Amniotic epithelial cell (primary cell): ENCODE measurements at regions not wholly inside any gene's neighbourhood (a gene's known extent, or its start where the extent isn't known, plus 50 kb on each side); places are given as distances from the start of the nearest gene placed in this dataset.
"Not testable (repeated sequence)": the region's sequence is repeated elsewhere in the genome, so short reads cannot be mapped to it uniquely, and the experiment has no call there.

Source experiments
- DNase-seq: peaks from one replicate; pipeline ENCODE4 v3.0.0-alpha.2; 2010; ENCODE audit warnings: low read depth

GRCh38 chr12:126282691-126283090 is 1217.5 kb downstream of the AACS start:
- no peak for DNase-seq

- no peak for DNase-seq
Observed at GRCh38 chr12:126286203-126286602, 1221.0 kb downstream of the AACS start.

DNA sequence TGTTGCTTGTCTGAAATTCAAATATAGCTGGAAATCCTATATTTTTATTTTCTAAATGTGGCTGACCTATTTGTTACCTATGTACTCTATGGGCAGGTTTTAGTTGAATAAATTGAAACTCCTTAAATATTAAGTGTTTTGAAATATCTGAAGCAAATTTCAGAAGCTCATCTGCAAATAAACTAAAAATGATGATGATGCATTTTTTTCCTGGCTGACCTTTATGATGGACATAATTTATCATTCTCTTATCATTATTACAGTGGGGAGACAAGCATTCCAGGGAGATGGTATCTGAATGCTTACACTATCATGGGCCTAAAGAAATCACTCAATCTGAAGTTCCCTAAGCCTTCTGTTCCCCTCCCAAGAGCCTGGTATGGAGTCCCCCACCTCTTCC is 1225.2 kb downstream of the AACS start:
- DNase-seq: no peak

DNA sequence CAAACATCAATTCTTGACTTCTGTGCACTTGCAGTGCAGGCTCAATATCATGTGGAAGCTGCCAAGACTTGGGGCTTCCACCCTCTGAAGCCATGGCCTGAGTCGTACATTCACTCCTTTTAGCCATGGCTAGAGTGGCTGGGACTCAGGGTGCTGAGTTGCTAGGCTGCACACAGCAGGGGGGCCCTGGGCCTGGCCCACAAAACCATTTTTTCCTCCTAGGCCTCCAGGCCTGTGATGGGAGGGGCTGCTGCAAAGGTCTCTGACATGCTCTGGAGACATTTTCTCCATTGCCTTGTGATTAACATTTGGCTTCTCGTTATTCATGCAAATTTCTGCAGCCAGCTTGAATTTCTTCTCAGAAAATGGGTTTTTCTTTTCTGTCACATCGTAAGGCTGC is 1226.8 kb downstream of the AACS start:
- not testable (repeated sequence) for DNase-seq

DNA sequence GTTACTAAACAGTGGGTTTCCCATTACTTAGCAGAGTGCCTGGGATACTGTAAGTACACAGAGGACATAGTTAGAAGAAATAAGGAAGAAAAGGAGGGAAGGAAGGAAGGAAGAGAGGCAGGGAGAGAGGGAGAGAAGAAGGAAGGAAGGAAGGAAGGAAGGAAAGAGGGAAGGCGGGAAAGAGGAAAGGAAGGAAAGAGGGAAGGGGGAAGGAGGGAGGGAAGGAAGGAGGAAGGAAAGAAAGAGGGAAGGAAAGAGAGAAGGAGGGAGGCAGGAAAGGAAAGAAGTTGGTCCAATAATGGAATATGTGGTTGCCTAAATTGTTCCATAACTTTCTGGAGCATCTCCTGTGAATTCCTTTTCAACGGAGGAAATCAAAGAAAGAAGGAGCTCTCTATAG is 1230.4 kb downstream of the AACS start:
- no peak for DNase-seq

DNA sequence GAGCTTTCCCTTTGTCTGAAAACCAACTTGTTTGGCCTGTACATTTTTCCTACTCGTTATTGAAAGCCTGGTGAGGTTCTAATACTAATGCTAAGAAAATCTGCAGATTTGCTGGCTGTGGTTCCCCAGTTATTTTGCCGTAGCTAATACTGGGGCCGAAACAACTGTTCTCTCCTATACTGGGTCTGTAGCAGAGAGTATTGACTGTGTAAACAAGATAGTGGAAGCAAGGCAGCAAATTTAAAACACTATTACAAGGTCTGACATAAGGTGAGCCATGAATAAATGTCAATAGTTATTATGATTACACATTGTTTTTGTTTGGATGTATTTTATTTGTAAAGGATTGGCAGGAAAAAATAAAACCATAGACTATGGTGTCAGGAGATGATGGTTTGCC is 1244.0 kb downstream of the AACS start:
- no peak for DNase-seq

GRCh38 chr12:126312457-126312856 is 1247.2 kb downstream of the AACS start:
- DNase-seq: no peak

- no peak for DNase-seq
Observed at GRCh38 chr12:126316411-126316810, 1251.2 kb downstream of the AACS start.

DNA sequence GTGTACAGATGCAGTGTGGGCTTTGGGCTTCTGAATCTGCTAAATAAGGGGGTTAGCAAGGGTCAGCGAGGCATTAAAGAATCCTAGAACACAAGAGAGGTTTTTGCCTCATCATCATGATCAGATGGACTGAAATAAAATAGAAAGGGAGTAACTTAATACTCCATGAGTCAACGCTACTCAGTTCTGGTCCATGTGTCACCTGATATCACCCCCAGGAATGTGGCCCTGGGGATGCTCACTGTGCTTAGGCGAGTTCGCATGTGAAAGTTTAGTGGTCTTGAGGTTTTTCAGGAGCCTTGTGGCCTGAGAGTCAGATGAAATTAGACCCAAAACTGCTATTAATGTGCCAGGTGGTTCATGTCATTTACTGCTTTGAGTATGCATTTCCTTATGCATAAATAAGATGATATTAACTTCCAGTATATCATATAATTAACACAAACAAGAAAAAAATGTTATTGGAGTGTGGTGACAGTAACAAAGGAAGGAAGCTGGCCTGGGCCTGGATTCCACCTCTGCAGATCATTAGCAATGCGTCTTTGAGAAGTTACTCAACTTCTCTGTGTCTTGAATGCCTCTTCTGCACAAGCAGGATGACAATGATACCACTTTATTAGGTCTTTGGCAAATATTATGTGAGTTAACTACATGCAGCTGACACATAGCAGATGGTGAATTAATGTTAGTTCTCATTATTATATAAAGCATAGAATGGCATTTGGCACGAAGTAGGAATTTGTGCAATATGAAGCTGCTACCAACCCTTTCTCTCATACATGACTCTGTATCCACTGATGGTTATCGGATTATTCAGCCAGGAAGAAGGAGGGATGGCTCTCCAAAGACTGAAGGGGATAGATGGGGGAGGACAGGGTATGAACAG is 1272.6 kb downstream of the AACS start:
- DNase-seq: no peak

- no peak for DNase-seq
Observed at GRCh38 chr12:126342866-126343265, 1277.6 kb downstream of the AACS start.

DNA sequence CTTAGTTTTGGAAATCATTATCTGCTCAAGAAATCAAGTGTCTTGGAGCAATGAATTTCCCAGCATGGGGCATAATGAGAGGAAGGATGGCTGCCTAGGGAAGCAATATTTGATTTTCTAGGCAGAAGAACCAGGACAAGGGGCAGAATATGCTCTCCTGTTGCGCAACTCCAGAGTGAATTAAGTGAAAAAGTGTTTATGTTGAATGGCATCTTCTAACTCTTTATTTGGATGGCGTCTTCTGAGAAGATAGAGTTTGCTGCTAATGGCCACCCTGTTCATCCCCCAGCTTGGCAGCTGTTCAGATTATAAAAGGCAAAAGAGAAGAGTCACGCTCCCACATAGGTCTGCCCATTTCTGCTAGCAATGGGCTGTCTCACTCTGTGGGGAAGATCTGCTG is 1278.1 kb downstream of the AACS start:
- no peak for DNase-seq

DNA sequence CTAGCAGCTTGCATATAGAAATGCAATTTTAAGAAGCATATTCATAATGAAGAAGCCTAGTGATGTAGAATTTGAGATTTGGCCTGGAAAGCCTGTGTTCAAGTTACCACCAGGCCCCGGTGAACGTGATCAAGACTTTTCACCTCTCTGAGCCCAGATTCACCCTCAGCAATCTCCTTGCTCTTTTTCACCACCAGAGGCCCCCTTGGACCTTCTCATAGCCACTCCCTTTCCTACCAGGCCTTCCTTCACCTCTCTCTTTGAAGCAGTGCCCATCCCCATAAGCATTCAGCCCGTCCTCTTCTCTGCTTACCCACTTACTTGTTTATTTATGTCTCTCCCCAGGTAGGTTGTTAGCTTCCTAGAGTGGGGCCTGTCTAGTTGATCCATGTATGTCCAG is 1280.9 kb downstream of the AACS start:
- DNase-seq: no peak

- DNase-seq: no peak
Observed at GRCh38 chr12:126347421-126347820, 1282.2 kb downstream of the AACS start.

DNA sequence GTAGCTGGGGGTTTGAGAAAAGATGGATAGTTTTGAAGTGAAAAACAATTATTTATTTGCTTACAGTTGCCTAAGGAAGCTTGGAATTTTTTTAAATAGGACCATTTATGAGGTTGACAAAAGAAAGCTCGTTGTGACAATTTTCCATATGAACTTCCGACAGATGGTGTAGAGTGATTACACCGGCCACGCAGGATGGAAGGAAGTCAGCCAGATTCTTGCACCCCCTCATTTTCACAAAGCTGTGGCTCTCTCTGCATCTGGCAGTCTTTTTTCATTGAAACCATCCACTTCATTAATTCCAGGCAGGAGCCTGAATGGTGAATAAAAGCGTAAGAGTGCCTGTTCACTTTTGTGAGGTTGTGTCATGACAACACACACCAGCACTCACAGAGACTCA is 1284.1 kb downstream of the AACS start:
- no peak for DNase-seq

GRCh38 chr12:126353604-126354003 is 1288.4 kb downstream of the AACS start:
- DNase-seq: no peak

- DNase-seq: no peak
Observed at GRCh38 chr12:126354633-126355032, 1289.4 kb downstream of the AACS start.

DNA sequence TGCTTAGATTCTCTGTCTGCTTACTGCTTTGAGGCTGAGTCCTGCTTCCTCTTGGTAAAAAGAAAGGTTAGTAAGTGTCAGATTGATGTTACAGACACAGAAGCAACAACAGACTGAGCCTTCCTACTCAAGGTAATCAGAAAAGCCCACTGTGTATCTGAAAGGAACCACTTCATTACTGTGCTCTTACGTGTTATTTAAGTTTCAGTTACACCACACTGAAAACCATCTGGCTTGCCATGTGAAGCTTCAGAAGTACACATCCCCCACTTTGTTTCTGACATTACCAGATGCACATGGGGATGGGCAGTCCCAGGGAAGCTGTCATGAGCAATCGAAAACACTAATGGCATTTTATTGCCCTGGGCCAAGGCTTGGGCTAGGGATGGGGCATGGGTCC is 1290.1 kb downstream of the AACS start:
- no peak for DNase-seq

DNA sequence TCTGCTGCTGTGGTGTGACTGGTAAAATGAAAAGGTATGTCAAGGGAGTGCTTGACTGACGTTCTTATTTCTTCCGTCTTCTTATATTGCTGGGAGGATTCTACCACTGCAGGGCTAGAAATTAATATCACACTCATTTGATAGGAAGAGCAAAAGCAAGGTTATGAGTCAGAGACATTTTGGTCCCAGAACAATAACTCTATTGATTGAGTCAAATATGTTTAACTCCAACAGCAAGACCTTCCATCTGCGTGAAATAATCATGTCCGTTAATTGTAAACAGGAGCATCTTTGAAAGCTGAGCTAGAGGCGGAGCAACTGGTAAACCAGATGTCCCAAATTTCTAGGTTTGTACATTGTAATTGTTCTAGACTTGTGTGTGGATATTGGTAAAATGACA is 1293.6 kb downstream of the AACS start:
- no peak for DNase-seq

DNA sequence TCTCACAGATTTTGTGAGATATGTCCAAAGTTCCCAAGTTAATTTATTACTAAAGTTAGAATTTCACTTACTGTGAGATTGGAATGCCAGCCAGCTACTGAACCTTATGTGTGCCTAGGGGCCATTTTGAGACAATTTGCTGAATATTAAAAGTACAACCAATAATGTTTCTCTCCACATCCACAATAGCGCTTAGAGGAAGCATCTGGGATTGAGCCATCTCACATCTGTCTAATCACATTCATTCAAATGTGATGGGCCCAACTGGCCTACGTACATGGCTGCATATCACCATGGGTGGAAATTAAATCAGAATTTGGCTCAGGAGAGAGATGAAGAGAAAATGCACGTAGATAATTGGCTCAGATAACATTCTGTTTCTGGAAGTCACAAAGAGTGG is 1294.0 kb downstream of the AACS start:
- DNase-seq: no peak

DNA sequence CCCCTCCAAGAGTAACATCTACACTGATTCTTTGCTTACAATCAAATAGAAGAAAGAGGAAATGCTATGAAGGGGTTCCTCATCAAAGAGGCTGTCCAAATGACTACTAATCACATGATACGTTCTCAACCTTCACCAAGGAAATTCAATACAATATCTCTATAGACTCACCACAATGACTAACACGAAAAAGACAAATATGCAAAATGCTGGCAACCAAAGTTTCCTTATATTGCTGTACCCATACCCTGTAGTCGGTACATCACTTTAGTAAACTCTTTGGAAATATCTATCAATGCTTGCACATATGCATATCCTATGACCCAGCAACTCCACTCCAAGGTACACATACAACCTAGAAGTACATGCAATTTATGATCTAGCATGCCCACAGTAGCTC is 1296.6 kb downstream of the AACS start:
- DNase-seq: no peak

DNA sequence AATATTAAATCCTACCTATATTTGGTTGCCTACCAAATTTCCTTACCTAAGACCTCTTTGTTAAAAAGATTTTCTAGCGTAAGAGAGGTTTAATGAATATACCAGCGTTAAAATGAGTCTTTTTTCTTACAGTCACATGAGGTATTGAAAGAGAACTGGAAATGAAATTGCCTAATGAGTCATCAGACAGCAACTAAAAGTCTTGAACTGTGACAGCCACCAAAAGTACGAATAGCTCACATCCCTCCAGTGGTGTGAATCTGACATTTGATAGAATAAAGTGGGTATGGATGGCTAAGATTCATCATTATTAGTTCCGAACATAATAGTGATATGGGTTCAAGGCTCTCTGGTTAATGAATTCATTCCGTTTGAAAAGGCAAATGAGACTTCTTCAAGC is 1297.3 kb downstream of the AACS start:
- DNase-seq: no peak

DNA sequence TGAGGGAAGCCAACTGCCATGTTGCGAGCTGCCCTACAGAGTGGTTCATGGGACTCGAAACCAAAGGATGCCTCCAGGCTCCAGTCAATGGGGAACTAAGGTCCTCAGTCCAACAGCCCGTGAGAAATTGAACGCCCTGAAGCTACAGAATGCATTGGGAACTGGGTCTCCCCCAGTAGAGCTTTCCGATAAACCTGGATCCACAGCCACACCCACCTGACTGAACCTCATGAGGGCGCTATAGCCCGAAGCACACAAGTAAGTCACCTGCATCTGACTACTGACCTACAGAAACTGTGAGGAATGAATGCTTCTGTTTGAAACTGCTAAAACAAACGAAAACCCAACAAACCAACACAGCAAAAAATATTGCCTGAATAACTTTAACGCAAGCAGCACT is 1297.7 kb downstream of the AACS start:
- DNase-seq: no peak

DNA sequence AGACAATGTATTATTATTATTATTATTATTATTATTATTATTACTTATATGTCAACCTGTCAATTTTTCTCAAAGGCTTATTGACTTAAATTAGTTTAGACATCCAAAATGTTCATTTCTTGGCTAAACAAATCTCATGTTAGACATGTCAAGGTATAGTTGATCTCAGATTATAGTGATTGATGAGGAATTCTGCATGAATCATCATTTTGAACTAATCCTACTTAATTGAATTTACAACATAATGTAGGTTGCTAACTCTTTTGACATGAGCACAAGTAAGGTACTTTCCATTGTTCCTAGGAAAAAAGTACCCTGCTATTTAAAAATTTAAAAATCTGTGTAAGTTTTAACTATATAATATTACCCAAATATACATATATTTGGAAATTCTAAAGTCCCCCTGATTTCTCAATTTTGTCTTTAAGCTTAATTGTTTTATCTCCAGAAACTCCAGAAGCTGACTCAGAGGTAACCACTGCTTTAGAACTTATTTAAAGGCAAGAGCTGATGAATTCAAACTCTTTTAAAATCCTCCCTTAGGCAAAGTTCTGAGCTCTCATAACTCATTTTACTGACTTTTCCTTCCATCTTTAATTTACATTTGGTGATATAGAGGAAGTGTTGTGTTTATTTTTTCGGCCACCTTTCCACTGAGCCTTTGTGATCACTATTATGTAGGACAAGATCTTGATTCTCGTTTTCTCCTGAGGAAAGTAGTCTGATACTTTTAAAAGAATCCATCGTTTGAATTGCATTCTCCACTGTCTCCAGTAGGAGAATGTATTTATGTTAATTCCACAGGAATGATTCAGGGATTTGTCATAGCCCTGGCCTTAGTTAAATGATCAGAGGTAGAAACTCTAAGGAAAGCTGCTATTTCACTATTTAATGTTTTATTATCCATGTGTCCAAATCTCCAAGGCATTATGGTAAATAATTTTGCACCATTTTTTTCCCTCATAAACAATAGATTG is 1304.5 kb downstream of the AACS start:
- DNase-seq: peak; percentile 37
